ENCODE measurements at regions not wholly inside any gene's neighbourhood (a gene's known extent, or its start where the extent isn't known, plus 50 kb on each side); places are given as distances from the start of the nearest gene placed in this dataset.

DNA sequence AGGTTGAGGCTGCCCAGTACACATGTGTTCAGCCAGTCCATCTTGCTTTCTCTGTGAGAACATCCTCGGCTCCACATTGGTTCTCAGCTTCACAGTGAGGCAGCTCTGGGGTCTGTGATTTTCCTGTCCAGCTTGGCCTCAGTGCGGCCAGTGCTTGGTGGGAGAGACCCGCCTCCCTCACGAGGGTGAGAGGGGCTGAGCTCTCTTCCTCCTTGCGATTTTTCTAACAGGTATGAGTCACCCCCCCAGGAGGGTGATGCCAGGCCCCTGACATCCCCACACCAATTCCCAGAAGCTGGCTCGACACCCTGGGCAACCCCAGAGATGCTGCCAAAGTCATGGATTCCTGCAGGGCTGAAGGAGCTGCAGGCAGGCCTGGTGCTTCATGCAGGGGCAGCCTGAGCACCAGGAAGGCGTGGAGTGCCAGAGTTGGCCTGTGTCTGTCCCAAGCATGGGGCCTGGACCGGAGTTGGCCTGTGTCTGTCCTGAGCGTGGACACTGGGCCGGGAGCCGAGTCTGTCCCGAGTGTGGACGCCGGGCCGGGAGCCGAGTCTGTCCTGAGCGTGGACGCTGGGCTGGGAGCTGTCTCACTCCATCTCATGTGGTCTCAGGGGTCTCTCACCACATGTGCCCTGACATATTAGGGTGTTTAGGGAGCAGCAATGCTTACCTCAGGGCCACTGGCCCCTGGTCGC is 408.6 kb upstream of the IRX4 start:
- no peak for DNase-seq (ENCODE audit: low spot score)

DNA sequence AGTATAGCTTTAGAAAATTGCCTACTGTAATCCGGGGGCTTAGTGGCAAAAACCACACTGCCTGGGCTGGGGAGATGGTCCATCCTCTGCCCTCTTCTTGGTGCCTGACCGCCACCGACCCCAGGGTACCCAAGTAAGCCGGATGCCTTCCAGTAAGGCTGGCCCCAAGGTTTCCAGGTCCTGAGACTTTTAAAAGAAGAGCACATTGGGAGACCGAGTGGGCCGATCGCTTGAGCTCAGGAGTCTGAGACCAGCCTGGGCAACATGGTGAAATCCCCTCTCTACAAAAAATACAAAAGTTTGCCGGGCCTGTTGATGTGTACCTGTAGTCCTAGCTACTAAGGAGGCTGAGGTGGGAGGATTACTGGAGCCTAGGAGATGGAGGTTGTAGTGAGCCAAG is 406.7 kb upstream of the IRX4 start:
- DNase-seq (ENCODE audit: low spot score): no peak

GRCh38 chr5:2288968-2289367 is 406.2 kb upstream of the IRX4 start:
- DNase-seq (ENCODE audit: low spot score): no peak

DNA sequence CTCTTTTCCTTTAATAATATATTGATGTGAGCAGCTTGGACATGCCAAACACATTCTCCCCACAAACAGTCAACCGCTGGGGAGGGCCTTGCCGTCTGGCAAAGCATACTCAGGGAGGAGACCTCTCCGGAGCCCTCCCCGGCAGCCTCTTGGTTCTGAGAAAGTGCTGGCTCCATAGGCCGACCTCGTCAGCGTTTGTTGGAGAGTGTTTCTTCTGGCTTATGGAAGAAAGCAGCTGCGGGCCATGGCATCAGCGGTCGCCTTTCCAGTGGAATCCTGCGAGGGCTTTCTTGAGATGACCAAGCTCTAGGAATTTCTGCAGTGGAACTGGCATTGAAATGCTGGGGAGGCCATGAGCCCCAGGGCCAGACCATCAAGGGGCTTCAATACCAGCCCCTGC is 405.7 kb upstream of the IRX4 start:
- DNase-seq (ENCODE audit: low spot score): no peak

- DNase-seq (ENCODE audit: low spot score): no peak
These were observed 403.5 kb upstream of the IRX4 start for GRCh38 chr5:2286250-2286649.

GRCh38 chr5:2284678-2285077 is 402.0 kb upstream of the IRX4 start:
- DNase-seq (ENCODE audit: low spot score): no peak

GRCh38 chr5:2283481-2284045 is 400.8 kb upstream of the IRX4 start:
- no peak for DNase-seq (ENCODE audit: low spot score)

DNA sequence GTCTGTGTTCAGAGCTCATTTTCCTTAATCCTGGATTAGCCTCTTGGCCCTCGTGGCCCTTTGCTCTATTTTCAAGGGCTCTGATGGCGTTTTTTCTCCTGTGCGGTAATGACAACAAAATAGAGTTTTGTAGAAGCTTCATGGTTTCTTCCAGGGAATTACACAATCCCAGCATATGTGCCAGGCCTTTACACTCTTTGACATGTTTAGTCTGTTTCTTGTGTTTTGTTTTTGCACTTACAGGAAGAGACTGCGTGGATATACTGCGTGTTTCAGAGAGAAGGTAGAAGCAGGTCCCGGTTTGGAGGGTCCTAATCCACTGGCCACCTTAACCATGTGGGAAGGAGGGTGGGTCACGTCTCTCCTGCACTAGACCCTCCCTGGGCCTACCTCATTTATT is 400.2 kb upstream of the IRX4 start:
- no peak for DNase-seq (ENCODE audit: low spot score)

DNA sequence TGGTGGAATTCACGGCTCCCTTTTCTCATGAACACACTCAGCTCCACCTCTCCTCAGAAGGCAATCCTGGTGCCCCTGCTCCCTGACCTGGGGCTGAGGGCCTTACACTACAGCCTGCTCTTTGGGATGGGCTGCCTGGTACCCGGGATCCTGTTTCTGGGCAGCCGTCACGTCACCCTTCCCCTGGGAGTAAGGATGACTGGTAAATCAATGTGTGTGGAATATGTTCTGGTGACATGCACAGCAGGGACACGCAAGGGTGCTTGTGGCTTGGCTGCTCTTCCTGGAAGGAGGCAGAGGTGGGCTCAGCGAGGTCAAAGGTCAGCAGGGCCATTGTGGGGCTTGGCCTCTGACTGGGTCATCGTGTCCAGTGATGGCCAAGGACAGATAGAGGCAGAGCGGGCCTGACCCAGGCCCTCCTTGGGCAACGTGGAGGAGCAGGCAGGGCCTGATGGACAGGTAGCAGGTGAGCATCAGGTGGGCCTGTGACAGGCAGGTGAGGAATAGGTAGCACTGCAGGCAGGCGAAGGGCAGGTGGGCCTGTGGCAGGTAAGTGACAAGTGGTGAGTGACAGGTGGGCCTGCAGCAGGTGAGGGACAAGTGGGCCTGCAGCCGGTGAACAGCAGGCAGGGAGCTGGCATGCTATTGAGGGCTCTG is 399.4 kb upstream of the IRX4 start:
- no peak for DNase-seq (ENCODE audit: low spot score)

DNA sequence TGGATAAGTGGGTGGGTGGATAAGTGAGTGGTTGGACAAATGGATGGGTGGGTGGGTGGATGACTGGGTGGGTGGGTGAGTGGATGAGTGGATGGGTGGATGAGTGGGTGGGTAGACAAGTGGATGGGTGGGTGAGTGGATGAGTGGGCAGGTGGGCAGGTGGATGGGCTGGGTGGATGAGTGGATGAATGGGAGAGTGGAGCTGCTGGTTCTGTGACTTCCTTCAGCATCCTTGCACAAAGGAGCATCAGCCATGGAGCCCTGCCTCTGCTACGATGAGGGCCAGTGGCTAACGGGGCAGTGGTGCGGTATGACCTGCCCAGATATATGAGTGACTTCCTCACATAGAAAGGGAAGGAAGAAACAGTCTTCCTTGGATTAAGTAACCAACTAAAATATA is 398.7 kb upstream of the IRX4 start:
- no peak for DNase-seq (ENCODE audit: low spot score)

- no peak for DNase-seq (ENCODE audit: low spot score)
These were observed 397.6 kb upstream of the IRX4 start for GRCh38 chr5:2280318-2280717.

DNA sequence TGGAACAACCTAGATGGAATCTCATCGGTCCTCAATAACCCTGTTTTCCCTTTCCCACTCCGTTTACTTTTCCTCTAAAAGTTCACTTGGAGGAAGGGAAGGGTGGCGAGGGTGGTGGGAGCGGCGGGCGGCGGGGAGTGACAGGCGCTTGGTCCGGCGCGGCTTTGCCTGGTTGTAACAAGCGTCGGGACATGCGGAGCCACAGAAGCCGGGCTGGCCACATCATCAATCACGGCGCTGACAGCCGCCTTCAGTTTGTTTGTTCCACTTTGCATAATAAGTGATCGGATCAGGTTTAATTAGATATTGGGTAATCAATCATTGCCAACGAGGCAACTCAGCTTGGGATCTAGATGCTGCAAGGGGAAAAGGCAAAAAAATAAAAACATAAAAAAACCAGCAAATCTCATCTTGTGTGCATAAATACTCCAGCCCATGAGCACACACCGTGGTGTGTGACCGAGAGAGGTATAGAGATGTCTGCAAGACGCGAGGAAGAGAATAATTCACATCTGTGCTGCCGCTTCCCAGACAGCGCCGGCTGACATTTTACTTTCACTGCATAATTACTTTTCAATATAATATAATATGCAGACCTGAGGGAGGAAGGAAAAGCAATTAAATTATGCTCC is 396.2 kb upstream of the IRX4 start:
- no peak for DNase-seq (ENCODE audit: low spot score)

- DNase-seq (ENCODE audit: low spot score): no peak
These were observed 395.2 kb upstream of the IRX4 start for GRCh38 chr5:2277886-2278285.

DNA sequence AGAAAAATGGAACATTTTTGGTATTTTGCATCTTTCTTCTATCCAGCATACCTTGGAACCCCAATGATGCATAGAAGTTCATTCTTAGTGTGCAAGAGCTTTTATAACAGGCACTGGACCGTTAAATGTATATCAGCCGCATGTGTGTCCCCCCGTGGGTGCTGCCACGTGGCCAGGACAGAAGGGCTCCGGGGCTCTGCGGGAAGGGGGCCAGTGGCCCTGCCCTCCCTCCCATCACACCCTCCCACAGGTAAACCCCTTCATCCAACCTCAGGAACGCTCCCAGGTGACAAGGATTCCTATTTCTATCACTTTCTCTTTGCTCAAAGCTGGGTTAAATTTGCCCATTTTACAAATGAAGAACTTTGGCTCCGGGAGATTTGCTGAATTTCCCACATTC is 393.4 kb upstream of the IRX4 start:
- no peak for DNase-seq (ENCODE audit: low spot score)

DNA sequence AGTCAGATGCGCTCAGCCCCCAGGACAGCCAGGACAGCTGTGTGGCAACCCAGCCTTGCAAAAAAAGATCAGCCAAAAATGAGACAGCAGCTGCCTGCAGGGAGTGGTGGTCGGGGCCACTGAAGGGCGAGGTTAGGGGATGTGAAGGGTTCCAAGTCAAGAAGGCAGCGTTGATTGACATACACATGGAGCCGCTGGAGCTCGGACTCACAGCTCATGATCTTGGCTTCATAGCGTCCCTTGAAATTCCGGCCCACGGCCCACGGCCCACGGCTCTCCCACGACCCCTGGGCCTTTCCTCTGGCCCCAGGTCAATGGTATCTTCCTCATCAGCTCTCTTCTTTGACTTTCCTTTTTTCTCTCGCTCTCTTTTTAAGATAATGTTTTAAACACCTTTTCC is 390.0 kb upstream of the IRX4 start:
- no peak for DNase-seq (ENCODE audit: low spot score)

DNA sequence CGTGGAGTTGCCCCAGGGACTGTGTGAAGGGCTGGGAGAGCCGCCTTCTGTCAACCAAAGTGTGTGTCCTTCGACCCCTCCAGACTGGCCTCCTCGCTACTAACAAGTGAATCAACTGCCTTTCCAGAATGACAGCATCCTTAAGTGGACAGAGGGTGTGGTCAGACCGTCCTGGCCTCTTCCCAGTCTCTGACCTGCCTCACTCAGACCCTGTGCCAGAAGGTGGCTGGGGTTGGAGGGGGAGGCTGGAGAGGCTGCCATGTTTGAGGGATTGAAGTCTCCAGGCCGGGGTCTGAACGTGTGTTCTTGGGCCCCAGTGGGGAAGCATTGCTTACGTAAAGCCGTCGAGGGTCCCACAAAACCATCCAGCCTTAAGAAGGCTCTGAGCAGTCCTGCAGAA is 389.3 kb upstream of the IRX4 start:
- DNase-seq (ENCODE audit: low spot score): no peak

GRCh38 chr5:2271316-2271715 is 388.6 kb upstream of the IRX4 start:
- no peak for DNase-seq (ENCODE audit: low spot score)

GRCh38 chr5:2270467-2270866 is 387.7 kb upstream of the IRX4 start:
- DNase-seq (ENCODE audit: low spot score): no peak

DNA sequence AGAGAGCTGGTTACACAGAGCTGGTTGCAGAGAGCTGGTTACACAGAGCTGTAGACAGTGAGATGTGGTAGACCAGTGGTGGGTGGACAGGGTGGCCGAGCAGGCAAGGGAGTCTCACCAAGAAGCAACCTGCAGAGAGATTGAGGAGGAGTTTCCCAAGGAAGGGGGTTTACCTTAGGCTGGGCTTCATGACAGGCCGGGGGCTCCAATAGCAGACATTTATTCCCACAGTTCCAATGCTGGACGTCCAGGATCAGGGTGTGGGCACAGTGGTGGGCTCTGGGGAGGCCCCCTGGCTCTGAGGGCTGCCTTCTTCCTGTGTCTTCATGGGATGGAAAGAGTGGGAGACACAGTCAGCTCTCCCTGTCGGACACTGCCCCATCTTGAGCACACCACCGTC is 386.9 kb upstream of the IRX4 start:
- no peak for DNase-seq (ENCODE audit: low spot score)

DNA sequence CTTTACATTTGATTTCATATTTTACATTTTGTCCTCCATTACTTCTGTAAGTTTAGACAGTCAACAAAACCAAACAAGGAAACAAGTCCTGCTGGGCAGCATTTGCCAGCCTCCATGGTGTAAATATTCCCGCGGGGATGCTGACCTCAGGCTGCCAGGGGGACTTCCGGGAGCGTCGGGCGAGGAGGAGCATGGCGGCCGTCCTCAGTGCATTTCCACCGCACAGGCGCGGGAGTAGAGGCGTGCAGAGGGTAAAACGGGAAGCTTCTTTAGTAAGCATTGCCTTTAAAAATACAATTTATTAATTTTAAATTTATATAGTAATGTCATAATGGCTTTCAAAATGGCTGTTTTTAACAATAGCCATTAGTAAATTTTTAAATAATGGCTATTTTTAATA is 385.3 kb upstream of the IRX4 start:
- no peak for DNase-seq (ENCODE audit: low spot score)

DNA sequence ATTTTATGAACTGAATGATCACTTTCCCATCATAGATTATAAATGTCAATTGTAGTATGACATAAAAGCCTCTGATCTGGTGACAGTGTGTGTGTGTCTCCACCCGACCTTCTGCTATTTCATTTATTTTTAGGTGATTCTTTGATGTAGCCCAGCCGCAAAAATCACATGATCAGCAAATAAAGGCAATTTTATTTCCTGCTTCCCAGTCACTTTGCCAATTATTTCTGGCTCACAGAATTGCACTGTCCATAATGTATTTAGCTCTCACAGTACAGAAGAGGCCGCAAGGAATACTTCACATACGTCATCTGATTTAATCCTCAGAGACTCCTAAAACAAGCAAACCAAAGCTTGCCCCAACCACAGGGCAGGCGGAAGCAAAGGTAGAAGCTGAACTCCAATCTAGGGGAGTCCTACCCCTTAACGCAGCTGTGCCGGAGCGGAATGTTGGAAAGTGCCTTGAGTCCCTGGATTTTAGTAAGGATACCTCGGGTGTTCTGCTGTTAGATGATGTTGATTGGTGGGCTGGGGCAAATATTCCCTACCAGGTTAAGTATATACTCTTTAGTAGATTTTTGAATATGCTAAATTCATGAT is 384.0 kb upstream of the IRX4 start:
- DNase-seq (ENCODE audit: low spot score): no peak

DNA sequence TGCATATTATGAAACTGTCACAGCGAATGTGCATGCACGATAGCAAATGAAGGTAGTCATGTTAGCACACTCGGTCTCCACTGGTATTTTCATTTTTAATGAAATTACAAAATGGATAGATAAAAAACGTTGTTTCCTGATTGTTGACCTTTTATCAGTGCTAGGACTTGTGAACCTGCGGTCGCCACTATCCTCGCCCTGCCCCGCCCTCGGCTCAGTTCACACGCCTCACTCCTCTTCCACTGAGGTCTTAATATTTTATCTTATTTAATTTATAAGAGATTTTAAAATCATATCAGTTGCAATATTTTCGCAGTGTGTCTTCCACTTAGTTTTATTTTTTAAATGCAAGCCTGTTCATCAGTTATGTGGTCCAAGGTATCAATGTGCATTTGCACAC is 382.6 kb upstream of the IRX4 start:
- no peak for DNase-seq (ENCODE audit: low spot score)

DNA sequence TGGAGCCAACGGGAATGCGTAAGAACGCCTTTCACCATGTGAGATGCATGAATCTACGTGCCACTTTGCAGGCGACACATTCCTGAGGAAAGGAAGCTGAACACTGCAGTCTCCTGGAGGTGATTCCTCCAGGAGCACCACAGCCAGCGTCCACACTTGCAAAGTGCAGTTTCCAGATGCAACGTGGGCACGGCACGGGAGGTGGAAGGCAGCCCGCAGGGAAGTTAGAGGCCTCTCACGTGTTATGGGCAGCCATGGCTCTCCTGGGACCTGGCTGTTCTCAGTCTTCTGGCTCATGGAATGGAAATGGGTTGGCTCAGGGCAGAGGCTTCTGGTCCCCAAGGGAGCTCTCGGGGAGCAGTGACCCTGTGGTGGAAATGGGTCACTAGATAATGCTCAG is 381.0 kb upstream of the IRX4 start:
- no peak for DNase-seq (ENCODE audit: low spot score)
